C1 segment of cervical spinal cord (tissue), 14 donors: ENCODE measurements at regions not wholly inside any gene's neighbourhood (a gene's known extent, or its start where the extent isn't known, plus 50 kb on each side); places are given as distances from the start of the nearest gene placed in this dataset.
A peak's percentile ranks its signal among the peaks of the same experiment; 100 is the strongest.

Source experiments
- DNase-seq, 14 donors: peaks; one replicate each; lab custom pipeline; 2025; lab: John Stamatoyannopoulos, UW

GRCh38 chr20:50285376-50286173 is 94.9 kb downstream of the CEBPB start:
- no peak for DNase-seq

- DNase-seq = no peak
Measured at GRCh38 chr20:50286174-50286511, 95.5 kb downstream of the CEBPB start.

GRCh38 chr20:50286609-50287008 is 96.0 kb downstream of the CEBPB start:
- no peak for DNase-seq

GRCh38 chr20:50287512-50287911 is 96.9 kb downstream of the CEBPB start:
- DNase-seq = no peak

- DNase-seq = no peak
Measured at GRCh38 chr20:50288128-50288623, 97.5 kb downstream of the CEBPB start.

GRCh38 chr20:50289581-50289980 is 99.0 kb downstream of the CEBPB start:
- DNase-seq = no peak

GRCh38 chr20:50290112-50290511 is 99.5 kb downstream of the CEBPB start:
- no peak for DNase-seq

- DNase-seq = no peak
Measured at GRCh38 chr20:50290808-50291207, 100.2 kb downstream of the CEBPB start.

GRCh38 chr20:50291254-50292078 is 100.8 kb downstream of the CEBPB start:
- DNase-seq = no peak

GRCh38 chr20:50292079-50292590 is 101.5 kb downstream of the CEBPB start:
- DNase-seq = no peak

GRCh38 chr20:50292591-50293283 is 102.1 kb downstream of the CEBPB start:
- DNase-seq = peak in 13 of 14 donors; percentile 5 to 91 (median 52)

GRCh38 chr20:50293284-50294139 is 102.9 kb downstream of the CEBPB start:
- no peak for DNase-seq

- no peak for DNase-seq
Measured at GRCh38 chr20:50294164-50295088, 103.8 kb downstream of the CEBPB start.

- no peak for DNase-seq
Measured at GRCh38 chr20:50295345-50295744, 104.7 kb downstream of the CEBPB start.

- peak in 2 of 14 donors; percentile 16 to 27 for DNase-seq
Measured at GRCh38 chr20:50295762-50296449, 105.3 kb downstream of the CEBPB start.

- no peak for DNase-seq
Measured at GRCh38 chr20:50296450-50297375, 106.1 kb downstream of the CEBPB start.

- peak in 1 of 14 donors; percentile 11 for DNase-seq
Measured at GRCh38 chr20:50297498-50298376, 107.1 kb downstream of the CEBPB start.
